HL-60/S4 treated with retinoic acid at 250 ng/mL for 4 days and 3 days (cell line): ENCODE measurements at regions not wholly inside any gene's neighbourhood (a gene's known extent, or its start where the extent isn't known, plus 50 kb on each side); places are given as distances from the start of the nearest gene placed in this dataset.

Experiments used
- in situ Hi-C: fragments of 300-500 bp; cut with MboI; formaldehyde crosslinking; loops from 2 replicates; pipeline ENCODE4 v1.7.0; 2022; ENCODE audit warnings: low sequenced_read_pairs

GRCh38 chr17:77481476-77482374 is 341.0 kb downstream of the SEC14L1 start:
- in situ Hi-C loops = no loop called here

- in situ Hi-C loops = no loop called here
Measured at GRCh38 chr17:77482375-77483127, 341.8 kb downstream of the SEC14L1 start.

GRCh38 chr17:77483128-77483598 is 342.4 kb downstream of the SEC14L1 start:
- in situ Hi-C loops = no loop called here

- in situ Hi-C loops = no loop called here
Measured at GRCh38 chr17:77484111-77484510, 343.3 kb downstream of the SEC14L1 start.

GRCh38 chr17:77485089-77485833 is 344.5 kb downstream of the SEC14L1 start:
- in situ Hi-C loops = no loop called here

GRCh38 chr17:77487211-77487629 is 346.5 kb downstream of the SEC14L1 start:
- in situ Hi-C loops = no loop called here

GRCh38 chr17:77487677-77488530 is 347.1 kb downstream of the SEC14L1 start:
- in situ Hi-C loops = no loop called here

- in situ Hi-C loops = no loop called here
Measured at GRCh38 chr17:77488531-77489238, 347.9 kb downstream of the SEC14L1 start.

GRCh38 chr17:77489239-77489892 is 348.6 kb downstream of the SEC14L1 start:
- in situ Hi-C loops = no loop called here

- in situ Hi-C loops = loop anchor here (10.0 kb wide), 2 partner anchors 65 to 165 kb away; no protein-coding TSS in a partner anchor
Measured at GRCh38 chr17:77489893-77490255, 349.1 kb downstream of the SEC14L1 start.

GRCh38 chr17:77490361-77491183 is 349.8 kb downstream of the SEC14L1 start:
- in situ Hi-C loops = loop anchor here (10.0 kb wide), 2 partner anchors 66 to 166 kb away; no protein-coding TSS in a partner anchor

- in situ Hi-C loops = loop anchor here (10.0 kb wide), 2 partner anchors 67 to 167 kb away; no protein-coding TSS in a partner anchor
Measured at GRCh38 chr17:77491921-77492445, 351.2 kb downstream of the SEC14L1 start.

- in situ Hi-C loops = loop anchor here (10.0 kb wide), 2 partner anchors 68 to 168 kb away; no protein-coding TSS in a partner anchor
Measured at GRCh38 chr17:77492446-77493237, 351.9 kb downstream of the SEC14L1 start.

GRCh38 chr17:77493238-77493820 is 352.6 kb downstream of the SEC14L1 start:
- in situ Hi-C loops = loop anchor here (10.0 kb wide), 2 partner anchors 69 to 169 kb away; no protein-coding TSS in a partner anchor

GRCh38 chr17:77493901-77494663 is 353.3 kb downstream of the SEC14L1 start:
- in situ Hi-C loops = loop anchor here (10.0 kb wide), 2 partner anchors 69 to 169 kb away; no protein-coding TSS in a partner anchor
